ENCODE measurements at regions not wholly inside any gene's neighbourhood (a gene's known extent, or its start where the extent isn't known, plus 50 kb on each side); places are given as distances from the start of the nearest gene placed in this dataset.

DNA sequence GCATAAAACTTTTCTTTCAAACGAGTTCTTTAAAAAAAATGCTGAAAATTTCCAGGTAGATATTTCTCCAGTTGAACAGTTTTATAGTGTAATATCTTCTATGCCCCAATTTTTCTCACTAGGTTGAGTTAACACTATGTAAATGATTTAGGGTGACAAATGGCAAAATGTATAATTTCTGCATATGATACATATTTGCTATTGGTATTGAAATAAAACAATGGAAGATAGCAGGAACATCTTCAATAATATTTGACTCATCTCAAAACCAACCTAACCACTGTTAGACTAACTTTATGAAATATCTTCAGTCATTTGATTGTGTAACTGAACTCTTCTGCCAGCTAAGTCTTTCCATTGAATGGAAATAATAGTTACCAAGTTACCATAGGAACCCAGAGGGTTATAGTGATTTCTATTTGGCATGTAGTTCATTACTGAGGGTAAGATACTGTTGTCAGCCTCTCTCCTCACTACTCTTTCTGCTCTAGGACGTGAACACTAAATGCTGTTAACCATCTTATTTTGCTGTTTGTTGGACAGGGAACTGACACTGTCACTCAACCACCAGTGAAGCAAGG is 824.7 kb upstream of the NECTIN3 start:
- no peak for DNase-seq
- in situ Hi-C loops (cut with MboI; ENCODE audit: low pct_unique_long_range_greater_than_20kb, low sequenced_read_pairs) = no loop called here

DNA sequence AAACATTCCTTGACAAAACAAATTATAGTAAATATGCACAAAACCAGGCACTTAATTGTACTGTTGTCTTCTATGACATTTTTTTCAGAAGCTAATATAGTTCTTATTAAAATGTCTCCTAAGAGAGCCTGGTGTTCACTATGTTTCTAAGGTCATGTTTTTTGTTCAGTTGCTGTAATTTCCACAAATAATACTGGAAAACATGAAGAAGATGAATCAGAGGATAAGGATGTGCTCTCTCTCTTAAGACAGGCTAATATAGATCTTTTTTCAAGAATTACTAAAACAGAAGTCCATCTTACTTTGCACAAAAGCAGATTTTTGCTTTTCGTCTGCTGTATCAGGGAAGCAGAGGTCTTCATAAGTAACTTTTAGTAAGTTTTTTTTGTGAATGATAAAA is 823.0 kb upstream of the NECTIN3 start:
- in situ Hi-C loops (cut with MboI; ENCODE audit: low pct_unique_long_range_greater_than_20kb, low sequenced_read_pairs) = no loop called here
- no peak for DNase-seq

DNA sequence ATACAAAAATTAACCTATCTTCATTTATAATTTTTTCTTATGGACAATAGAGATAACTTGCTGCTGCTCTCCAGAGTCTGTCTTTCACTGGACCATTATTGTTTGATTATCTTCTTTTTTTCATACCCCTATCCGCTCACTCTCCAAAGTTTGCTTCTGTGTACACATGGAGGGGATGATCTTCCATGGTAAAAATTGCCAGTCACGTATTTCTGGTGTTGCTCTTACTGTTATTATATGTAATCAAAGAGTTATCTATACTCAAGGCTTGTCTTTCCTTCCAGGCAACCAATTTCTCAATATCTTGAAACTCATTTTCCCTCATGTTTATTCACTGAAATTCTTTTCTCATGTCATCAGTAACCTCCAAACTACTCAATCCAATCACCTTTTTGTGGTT is 817.8 kb upstream of the NECTIN3 start:
- in situ Hi-C loops (cut with MboI; ENCODE audit: low pct_unique_long_range_greater_than_20kb, low sequenced_read_pairs) = no loop called here
- no peak for DNase-seq

DNA sequence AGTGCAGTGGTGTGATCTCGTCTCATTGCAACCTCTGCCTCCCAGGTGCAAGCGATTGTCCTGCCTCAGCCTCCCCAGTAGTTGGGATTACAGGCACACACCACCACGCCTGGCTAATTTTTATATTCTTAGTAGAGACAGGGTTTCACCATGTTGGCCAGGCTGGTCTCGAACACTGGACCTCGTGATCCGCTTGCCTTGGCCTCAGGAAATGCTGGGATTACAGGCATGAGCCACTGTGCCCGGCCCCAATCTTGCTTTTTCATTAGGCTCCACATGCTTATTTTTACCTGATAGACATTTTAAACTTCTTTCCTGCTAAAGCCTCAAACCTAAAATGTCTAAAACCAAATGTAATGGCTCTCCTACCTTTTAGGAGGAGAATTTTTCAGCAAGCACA is 817.0 kb upstream of the NECTIN3 start:
- DNase-seq = no peak

DNA sequence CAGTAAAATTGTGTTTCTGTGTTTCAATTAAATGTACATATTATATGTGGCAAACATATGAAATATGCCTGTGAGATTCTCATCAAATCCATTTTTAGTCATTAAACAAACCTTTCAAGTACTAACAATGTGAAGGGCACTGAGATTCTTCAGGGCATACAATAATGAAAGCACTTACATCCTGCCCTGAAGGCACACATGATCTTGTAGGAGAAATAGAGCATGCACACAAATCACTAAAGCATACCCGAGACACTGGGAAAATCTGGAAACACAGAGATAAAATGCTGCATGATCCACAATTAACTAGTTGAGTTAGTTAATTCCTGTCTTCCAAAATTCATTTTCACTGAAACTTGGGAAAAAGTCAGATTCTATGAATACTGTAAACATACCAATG is 810.5 kb upstream of the NECTIN3 start:
- DNase-seq = no peak
- in situ Hi-C loops (cut with MboI; ENCODE audit: low pct_unique_long_range_greater_than_20kb, low sequenced_read_pairs) = no loop called here

More for the DNA sequence above, 817.0 kb upstream of the NECTIN3 start:
- in situ Hi-C loops (cut with MboI; ENCODE audit: low pct_unique_long_range_greater_than_20kb, low sequenced_read_pairs) = no loop called here

DNA sequence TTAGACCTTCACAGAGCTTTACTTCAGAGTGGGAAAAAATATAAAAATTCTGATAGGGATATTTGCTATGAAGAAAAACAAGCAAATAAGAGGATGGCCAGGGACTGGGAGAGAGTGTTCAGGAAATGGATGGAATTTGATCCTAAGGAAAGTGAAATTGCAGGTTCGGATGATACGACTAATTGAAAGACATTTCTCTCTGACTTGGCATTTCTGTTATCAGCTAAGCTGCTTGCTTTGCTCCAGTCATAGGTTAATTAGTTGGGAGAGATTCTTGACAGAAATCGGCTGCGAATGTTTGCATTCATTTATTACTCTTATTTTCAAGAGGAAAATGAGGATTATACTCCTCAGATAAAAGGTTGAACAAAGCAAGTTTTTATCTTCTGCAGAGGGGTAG is 808.7 kb upstream of the NECTIN3 start:
- DNase-seq = no peak
- in situ Hi-C loops (cut with MboI; ENCODE audit: low pct_unique_long_range_greater_than_20kb, low sequenced_read_pairs) = no loop called here

DNA sequence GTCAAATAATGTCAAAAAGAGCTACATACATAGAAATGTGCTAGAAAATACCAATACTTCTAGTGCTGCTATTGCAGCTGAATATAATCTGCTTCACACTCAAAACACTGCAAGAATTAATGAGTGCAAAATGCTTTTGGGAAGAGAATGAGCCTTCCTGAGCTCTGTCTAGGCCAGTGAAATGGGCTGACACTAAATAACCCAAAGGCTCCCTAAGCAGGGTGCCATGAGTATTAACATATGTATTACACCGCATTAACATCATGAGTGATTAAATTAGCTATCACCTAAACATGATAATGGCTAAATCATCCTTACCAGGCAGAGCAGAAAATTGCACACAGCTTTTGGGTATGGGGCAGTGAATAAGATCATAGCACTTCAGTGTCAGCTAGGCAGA is 806.3 kb upstream of the NECTIN3 start:
- DNase-seq = no peak
- in situ Hi-C loops (cut with MboI; ENCODE audit: low pct_unique_long_range_greater_than_20kb, low sequenced_read_pairs) = no loop called here

DNA sequence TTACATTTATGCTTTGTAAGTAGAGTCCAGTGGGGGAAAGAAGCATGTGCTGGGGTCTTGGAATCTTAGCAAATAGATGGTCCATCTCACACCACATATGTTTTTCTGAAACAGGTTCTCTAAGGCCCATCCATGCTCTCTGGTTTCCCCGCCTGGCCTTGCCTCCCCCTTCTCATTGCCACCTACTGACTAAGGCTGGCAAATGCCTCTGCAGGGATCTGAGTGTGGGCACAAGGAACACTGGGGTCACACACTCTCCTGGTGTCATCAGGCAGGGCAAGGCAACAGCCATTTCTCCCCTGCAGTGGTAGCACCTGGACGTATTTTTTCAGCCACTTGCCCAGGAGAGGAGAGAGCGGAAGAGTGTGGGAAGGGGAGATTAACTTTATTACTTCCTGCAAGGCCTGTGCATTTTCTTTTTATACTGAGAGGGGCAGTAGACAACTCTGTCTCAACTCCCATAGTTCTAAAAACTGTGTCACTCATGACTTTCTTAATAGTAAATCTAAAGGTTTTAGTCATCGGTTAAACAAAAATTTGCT is 804.2 kb upstream of the NECTIN3 start:
- in situ Hi-C loops (cut with MboI; ENCODE audit: low pct_unique_long_range_greater_than_20kb, low sequenced_read_pairs) = no loop called here
- DNase-seq = no peak

DNA sequence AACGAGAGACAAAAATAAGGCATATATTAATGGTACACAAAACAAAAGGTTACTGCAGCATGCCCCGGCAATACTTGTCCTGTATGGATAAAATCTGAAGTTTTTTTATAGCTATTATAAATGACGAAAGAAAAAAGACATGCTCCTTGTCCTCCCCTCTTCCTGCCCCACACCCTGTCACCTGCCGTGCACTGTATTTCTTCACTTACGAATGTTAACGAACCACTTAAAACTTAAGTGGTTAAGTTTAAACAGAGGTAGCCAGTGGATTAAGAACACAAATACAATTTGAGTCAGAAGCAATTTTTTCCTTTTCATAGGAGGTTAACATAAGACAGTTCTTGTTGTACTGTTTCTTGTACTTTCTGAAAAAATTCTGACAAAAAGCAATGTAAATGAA is 799.1 kb upstream of the NECTIN3 start:
- in situ Hi-C loops (cut with MboI; ENCODE audit: low pct_unique_long_range_greater_than_20kb, low sequenced_read_pairs) = no loop called here
- DNase-seq = no peak

DNA sequence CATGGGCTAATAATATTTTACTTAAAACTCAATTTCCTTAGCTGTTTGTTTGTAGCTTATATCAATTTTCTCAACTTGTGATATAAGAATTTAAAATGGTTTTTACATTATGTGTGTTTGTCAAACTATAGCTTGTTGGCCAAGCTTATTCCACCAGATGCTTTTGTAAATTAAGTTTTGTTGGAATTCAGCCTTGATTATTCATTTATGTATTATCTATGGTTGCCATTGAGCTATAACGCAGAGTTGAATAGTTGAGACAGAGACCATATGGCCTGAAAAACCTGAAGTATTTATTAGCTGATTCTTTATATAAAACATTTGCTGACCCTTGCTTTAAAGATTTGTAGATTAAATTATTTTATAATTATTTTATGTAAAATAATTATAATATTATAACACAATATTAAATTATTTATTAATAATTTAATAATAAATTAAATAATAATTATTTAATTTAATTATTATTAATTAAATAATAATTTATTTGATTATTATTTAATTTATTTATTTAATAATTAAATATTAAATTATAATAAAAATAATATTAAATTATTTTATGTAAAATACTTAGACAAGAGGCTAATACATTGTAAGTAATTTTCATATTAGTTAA is 779.6 kb upstream of the NECTIN3 start:
- no peak for DNase-seq
- in situ Hi-C loops (cut with MboI; ENCODE audit: low pct_unique_long_range_greater_than_20kb, low sequenced_read_pairs) = no loop called here

DNA sequence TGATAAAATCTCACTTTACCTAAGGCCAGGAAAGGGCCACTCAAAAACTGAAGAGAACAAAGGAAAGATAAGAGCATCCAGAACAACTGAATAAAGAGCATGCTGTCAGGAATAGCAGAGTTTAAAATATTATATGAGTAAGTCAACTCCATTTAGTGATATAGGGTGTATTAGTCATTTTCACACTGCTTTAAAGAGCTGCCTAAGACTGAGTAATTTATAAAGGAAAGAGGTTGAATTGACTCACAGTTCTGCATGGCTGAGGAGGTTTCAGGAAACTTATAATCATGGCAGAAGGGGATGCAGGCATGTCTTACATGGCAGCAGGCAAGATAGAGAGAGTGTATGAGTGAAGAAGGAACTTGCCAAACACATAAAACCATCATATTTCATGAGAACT is 778.0 kb upstream of the NECTIN3 start:
- in situ Hi-C loops (cut with MboI; ENCODE audit: low pct_unique_long_range_greater_than_20kb, low sequenced_read_pairs) = no loop called here
- no peak for DNase-seq

DNA sequence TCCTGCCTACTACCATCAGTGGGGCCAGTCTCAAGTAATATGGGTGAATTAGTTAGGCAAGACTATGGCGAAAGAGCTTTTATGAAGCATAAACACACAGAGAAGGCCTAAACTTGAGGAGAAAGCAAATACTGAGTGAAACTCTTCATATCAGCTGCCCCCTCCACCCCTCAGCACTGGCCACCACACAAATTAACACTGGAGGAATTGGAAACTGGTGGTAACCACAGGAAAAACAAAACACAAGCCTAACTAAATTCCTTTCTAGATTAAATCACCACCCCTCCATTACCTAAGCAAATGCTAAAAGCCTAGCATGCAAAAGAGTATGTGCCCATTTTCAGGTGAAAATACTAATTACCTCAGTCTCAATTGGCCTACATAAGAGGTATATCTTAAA is 774.7 kb upstream of the NECTIN3 start:
- no peak for DNase-seq
- in situ Hi-C loops (cut with MboI; ENCODE audit: low pct_unique_long_range_greater_than_20kb, low sequenced_read_pairs) = no loop called here

DNA sequence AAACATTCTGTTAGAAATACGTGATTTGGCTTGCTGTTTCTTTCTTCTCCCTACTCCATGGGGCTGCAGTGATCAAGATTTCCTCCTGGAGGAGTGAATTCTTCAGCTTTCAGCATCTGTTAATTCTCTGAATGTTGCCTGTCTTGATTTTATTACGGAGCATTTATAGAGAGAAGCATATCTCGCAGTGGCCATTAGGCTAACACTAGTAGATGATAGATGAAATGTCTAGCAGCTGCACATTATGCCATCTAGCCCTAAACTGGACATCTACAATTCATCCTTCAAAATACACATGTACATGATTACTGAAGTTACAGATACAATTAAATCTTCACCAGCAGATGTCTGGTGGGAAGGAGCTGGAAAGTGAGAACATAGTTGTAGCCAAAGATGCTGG is 769.8 kb upstream of the NECTIN3 start:
- in situ Hi-C loops (cut with MboI; ENCODE audit: low pct_unique_long_range_greater_than_20kb, low sequenced_read_pairs) = no loop called here
- no peak for DNase-seq

DNA sequence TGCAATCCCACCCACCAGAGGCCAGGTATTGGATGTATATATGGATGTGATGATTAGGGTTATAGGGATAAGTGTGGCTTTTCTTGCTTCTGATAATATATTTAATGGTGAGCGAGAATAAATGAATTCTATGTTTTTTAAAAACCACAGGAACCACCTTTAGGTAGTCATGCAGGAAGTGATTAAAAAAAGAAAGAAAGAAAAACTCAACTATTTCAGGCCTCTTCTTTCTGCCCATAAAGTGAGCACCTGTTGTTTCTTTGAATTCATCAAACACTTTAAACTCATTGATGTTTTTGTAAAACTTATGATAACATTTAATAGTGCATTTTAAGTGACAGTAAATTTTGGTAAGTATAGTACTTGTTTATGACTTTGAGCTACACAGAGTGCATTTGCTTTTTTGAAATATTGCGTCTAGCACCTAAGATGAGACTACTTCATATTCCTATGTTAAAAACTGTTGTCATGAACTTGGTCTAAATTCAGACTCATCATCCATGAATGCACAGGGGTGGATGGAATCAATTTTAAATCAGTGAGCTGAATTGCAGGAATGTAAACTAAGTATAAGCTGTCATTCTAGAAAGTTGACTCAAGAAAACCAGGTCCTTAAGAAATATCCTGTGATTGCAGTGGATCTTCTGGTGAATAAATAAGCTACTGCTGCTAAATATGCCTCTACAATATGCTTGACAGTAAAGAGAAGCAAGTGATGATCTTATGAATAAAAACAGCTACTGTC is 764.4 kb upstream of the NECTIN3 start:
- in situ Hi-C loops (cut with MboI; ENCODE audit: low pct_unique_long_range_greater_than_20kb, low sequenced_read_pairs) = no loop called here
- DNase-seq = no peak

DNA sequence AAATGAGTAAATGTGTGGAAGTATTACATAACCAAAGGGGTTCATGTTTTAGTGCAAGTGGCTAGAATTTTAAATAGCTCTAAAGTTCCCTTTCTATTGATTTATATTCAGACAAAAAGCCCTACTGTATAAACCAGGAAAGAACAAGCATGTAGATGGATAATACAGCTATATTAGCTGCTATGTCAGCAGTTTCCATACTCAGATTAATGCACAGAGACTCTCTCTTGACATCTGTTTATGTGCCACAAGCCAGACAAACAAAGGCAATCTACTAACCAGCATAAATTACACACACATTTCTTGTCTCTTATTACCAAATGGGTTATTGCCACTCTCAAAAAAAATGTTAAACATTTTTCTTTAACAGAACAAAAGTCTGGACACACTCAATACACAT is 760.1 kb upstream of the NECTIN3 start:
- no peak for DNase-seq
- in situ Hi-C loops (cut with MboI; ENCODE audit: low pct_unique_long_range_greater_than_20kb, low sequenced_read_pairs) = no loop called here

DNA sequence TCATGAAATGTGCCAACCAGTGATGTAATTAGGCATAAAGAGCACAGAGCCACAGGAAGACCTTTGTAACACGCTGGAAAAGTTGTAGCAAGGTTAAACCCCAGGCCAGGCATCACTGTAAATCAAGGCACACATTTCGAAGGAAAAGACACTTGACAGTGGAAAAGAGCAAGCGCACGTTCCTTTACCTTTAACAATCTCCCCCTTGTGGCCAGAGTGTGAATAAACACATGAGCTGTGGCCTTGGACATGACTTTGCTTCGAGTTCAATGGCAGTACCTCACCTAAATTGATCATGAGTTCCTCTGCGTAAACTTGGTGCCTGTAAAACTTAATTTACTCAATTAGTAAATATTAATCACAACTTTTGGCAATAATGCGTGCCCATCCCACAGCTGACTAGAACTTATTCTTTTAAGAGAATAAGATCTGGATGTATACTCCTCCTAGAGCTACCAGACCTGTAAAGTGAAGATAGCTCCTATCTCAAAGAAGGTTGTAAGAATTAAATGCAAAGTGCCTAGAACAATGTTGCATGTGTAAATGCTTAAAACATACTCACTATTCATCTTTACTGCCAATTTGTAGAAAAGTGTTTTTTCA is 757.0 kb upstream of the NECTIN3 start:
- in situ Hi-C loops (cut with MboI; ENCODE audit: low pct_unique_long_range_greater_than_20kb, low sequenced_read_pairs) = no loop called here
- DNase-seq = peak; percentile 59

DNA sequence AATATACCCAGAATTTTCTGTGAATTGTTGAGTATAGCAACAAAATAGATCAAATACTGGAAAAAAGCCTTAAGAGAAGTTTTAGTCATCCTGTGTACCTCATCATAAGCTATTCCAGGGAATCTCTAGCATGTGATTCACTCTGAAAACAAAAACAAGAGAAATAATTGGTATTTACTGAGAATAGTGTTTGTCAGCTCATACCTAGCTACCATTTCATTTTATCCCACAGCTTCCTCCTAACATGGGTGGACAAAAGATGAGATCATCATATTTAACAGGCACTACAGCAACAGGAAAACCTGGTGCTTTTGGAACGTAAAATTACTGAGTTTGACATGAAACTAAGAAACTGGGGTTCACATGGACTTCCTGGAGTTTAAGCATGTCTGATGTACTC is 753.5 kb upstream of the NECTIN3 start:
- in situ Hi-C loops (cut with MboI; ENCODE audit: low pct_unique_long_range_greater_than_20kb, low sequenced_read_pairs) = no loop called here
- DNase-seq = no peak

DNA sequence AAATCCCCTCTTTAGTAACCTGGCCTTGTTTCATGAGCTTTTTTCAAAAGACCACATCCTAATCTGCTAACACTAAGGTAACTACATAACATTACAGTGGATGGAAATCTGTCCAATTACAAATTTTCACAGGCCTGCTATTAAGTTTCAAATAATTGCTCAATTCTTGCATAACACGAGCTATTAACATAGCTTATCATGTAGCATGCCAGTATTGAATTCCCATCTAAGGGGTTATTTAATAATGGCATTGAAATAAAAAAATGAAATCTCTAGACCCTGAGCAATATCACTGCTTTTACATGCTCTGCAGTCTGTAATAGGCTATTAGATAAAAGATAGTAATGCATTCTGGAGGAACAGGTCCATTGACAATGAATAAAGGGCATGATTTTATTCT is 748.3 kb upstream of the NECTIN3 start:
- in situ Hi-C loops (cut with MboI; ENCODE audit: low pct_unique_long_range_greater_than_20kb, low sequenced_read_pairs) = no loop called here
- DNase-seq = no peak

DNA sequence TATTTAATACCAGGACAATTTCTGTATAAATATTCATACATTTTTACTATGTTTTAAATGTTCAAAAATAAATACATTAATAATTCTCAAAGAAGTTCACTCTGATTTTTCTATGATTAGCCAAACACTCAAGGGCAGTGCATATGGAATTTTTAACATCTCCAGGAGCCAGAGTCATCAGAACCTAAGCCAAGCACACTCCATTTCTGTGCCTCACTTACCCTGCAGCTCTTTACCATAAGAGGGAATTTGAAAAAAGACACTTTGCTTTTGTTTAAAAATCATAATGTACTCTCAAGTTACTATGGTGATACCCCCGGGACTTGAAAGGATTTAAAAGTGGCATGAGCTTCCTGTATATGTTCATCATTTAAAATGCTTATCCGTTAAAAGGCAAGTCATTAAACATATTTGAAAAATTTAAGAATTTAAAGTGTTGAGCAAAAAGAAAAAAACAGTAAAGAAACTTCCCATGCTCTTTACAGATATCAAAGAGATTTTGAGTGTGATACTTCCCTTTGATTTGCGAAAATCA is 747.4 kb upstream of the NECTIN3 start:
- no peak for DNase-seq
- in situ Hi-C loops (cut with MboI; ENCODE audit: low pct_unique_long_range_greater_than_20kb, low sequenced_read_pairs) = no loop called here

DNA sequence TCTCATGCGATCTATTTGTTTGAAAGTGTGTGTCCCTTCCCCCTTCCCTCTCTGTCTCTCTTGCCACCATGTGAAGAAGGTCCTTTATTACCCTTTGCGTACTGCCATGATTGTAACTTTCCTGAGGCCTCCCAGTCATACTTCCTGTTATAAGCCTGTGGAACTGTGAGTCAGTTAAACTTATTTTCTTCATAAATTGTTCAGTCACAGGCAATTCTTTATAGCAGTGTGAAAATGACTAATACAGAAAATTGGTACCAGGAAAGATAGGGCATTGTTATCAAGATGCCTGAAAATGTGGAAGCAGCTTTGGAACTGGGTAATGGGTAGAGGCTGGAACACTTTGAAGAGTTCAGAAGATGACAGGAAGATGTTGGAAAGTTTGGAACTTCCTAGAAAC is 743.7 kb upstream of the NECTIN3 start:
- DNase-seq = no peak

More for the DNA sequence above, 743.7 kb upstream of the NECTIN3 start:
- in situ Hi-C loops (cut with MboI; ENCODE audit: low pct_unique_long_range_greater_than_20kb, low sequenced_read_pairs) = no loop called here
